ENCODE measurements at regions not wholly inside any gene's neighbourhood (a gene's known extent, or its start where the extent isn't known, plus 50 kb on each side); places are given as distances from the start of the nearest gene placed in this dataset.
"Not testable (repeated sequence)": the region's sequence is repeated elsewhere in the genome, so short reads cannot be mapped to it uniquely, and the experiment has no call there.

GRCh38 chr6:84897988-84898594 is 133.7 kb upstream of the TBX18 start:
- Histone ChIP-seq H3K27ac (ENCODE audit: insufficient read depth in 1 of 2, low read depth in 1 of 2, low read length in 2 of 2, poor library complexity in 1 of 2, severe bottlenecking in 2 of 2) (no peak overlapping the region), H3K27me3 (replicated peaks in 2 of 5; ENCODE audit: control insufficient read depth in 4 of 5, insufficient read depth in 5 of 5, low read length in 4 of 5) (peaks cover 0 to 2% (median 0%) of the 10 kb centered on the region in 5 experiments), H3K4me1 (ENCODE audit: control extremely low read depth in 1 of 4, control insufficient read depth in 4 of 4, insufficient read depth in 4 of 4, low read length in 3 of 4) (no peaks in the 10 kb centered on the region), H3K4me3 (ENCODE audit: control insufficient read depth in 1 of 7, extremely low read depth in 1 of 7, insufficient read depth in 4 of 7, low read depth in 2 of 7, low read length in 6 of 7) (no peak overlapping the region), H3K36me3 (ENCODE audit: control insufficient read depth in 4 of 4, insufficient read depth in 4 of 4, low read length in 3 of 4) (no peaks in the 10 kb centered on the region), H3K9me3 (ENCODE audit: control extremely low read depth in 1 of 5, control insufficient read depth in 4 of 5, insufficient read depth in 2 of 5, low read depth in 1 of 5, low read length in 4 of 5) (no peaks in the 10 kb centered on the region)
- WGBS (ENCODE audit: insufficient coverage) = 100% methylated on average over 1 of the region's 3 CpGs
- POLR2A ChIA-PET = no interaction called here
- no peak for DNase-seq
- CTCF ChIA-PET = no interaction called here

- Histone ChIP-seq H3K4me3 (ENCODE audit: control insufficient read depth in 1 of 7, extremely low read depth in 1 of 7, insufficient read depth in 4 of 7, low read depth in 2 of 7, low read length in 6 of 7) (no peak overlapping the region), H3K36me3 (ENCODE audit: control insufficient read depth in 4 of 4, insufficient read depth in 4 of 4, low read length in 3 of 4) (no peaks in the 10 kb centered on the region), H3K27ac (ENCODE audit: insufficient read depth in 1 of 2, low read depth in 1 of 2, low read length in 2 of 2, poor library complexity in 1 of 2, severe bottlenecking in 2 of 2) (no peak overlapping the region), H3K27me3 (replicated peaks in 2 of 5; ENCODE audit: control insufficient read depth in 4 of 5, insufficient read depth in 5 of 5, low read length in 4 of 5) (peaks cover 0 to 2% (median 0%) of the 10 kb centered on the region in 5 experiments), H3K4me1 (ENCODE audit: control extremely low read depth in 1 of 4, control insufficient read depth in 4 of 4, insufficient read depth in 4 of 4, low read length in 3 of 4) (no peaks in the 10 kb centered on the region), H3K9me3 (ENCODE audit: control extremely low read depth in 1 of 5, control insufficient read depth in 4 of 5, insufficient read depth in 2 of 5, low read depth in 1 of 5, low read length in 4 of 5) (no peaks in the 10 kb centered on the region)
- 92% methylated on average over 1 of the region's 1 CpG for WGBS (ENCODE audit: insufficient coverage)
- peak in 1 of 3 donors; percentile 0 for DNase-seq
- CTCF ChIA-PET = no interaction called here
- POLR2A ChIA-PET = no interaction called here
Measured at GRCh38 chr6:84897011-84897410, 132.6 kb upstream of the TBX18 start.

- H3K4me1 ChIP-seq (ENCODE audit: control extremely low read depth in 1 of 4, control insufficient read depth in 4 of 4, insufficient read depth in 4 of 4, low read length in 3 of 4) = no peaks in the 10 kb centered on the region
- WGBS (ENCODE audit: insufficient coverage) = no CpG with 5 or more reads among the region's 1 CpG
- no peaks in the 10 kb centered on the region for H3K36me3 ChIP-seq (ENCODE audit: control insufficient read depth in 4 of 4, insufficient read depth in 4 of 4, low read length in 3 of 4)
- no peaks in the 10 kb centered on the region for H3K9me3 ChIP-seq (ENCODE audit: control extremely low read depth in 1 of 5, control insufficient read depth in 4 of 5, insufficient read depth in 2 of 5, low read depth in 1 of 5, low read length in 4 of 5)
- peaks cover 0 to 2% (median 0%) of the 10 kb centered on the region in 5 experiments for H3K27me3 ChIP-seq (replicated peaks in 2 of 5; ENCODE audit: control insufficient read depth in 4 of 5, insufficient read depth in 5 of 5, low read length in 4 of 5)
- H3K4me3 ChIP-seq (ENCODE audit: control insufficient read depth in 1 of 7, extremely low read depth in 1 of 7, insufficient read depth in 4 of 7, low read depth in 2 of 7, low read length in 6 of 7) = no peak overlapping the region
- ChIA-PET POLR2A (no interaction called here), CTCF (no interaction called here)
- DNase-seq = no peak
- H3K27ac ChIP-seq (ENCODE audit: insufficient read depth in 1 of 2, low read depth in 1 of 2, low read length in 2 of 2, poor library complexity in 1 of 2, severe bottlenecking in 2 of 2) = no peak overlapping the region
Measured at GRCh38 chr6:84892671-84893070, 128.3 kb upstream of the TBX18 start.

- no peaks in the 10 kb centered on the region for H3K27me3 ChIP-seq (replicated peaks in 2 of 5; ENCODE audit: control insufficient read depth in 4 of 5, insufficient read depth in 5 of 5, low read length in 4 of 5)
- no peaks in the 10 kb centered on the region for H3K36me3 ChIP-seq (ENCODE audit: control insufficient read depth in 4 of 4, insufficient read depth in 4 of 4, low read length in 3 of 4)
- ChIA-PET CTCF (no interaction called here), POLR2A (no interaction called here)
- H3K4me3 ChIP-seq (ENCODE audit: control insufficient read depth in 1 of 7, extremely low read depth in 1 of 7, insufficient read depth in 4 of 7, low read depth in 2 of 7, low read length in 6 of 7) = no peak overlapping the region
- H3K9me3 ChIP-seq (ENCODE audit: control extremely low read depth in 1 of 5, control insufficient read depth in 4 of 5, insufficient read depth in 2 of 5, low read depth in 1 of 5, low read length in 4 of 5) = no peaks in the 10 kb centered on the region
- no peaks in the 10 kb centered on the region for H3K4me1 ChIP-seq (ENCODE audit: control extremely low read depth in 1 of 4, control insufficient read depth in 4 of 4, insufficient read depth in 4 of 4, low read length in 3 of 4)
- 100% methylated on average over 1 of the region's 10 CpGs for WGBS (ENCODE audit: insufficient coverage)
- no peak for DNase-seq
- no peak overlapping the region for H3K27ac ChIP-seq (ENCODE audit: insufficient read depth in 1 of 2, low read depth in 1 of 2, low read length in 2 of 2, poor library complexity in 1 of 2, severe bottlenecking in 2 of 2)
Measured at GRCh38 chr6:84882768-84883766, 118.7 kb upstream of the TBX18 start.

- CTCF ChIA-PET; H3K9me3 ChIP-seq (ENCODE audit: control extremely low read depth in 1 of 5, control insufficient read depth in 4 of 5, insufficient read depth in 2 of 5, low read depth in 1 of 5, low read length in 4 of 5); H3K27me3 ChIP-seq (replicated peaks in 2 of 5; ENCODE audit: control insufficient read depth in 4 of 5, insufficient read depth in 5 of 5, low read length in 4 of 5); H3K27ac ChIP-seq (ENCODE audit: insufficient read depth in 1 of 2, low read depth in 1 of 2, low read length in 2 of 2, poor library complexity in 1 of 2, severe bottlenecking in 2 of 2); DNase-seq; H3K36me3 ChIP-seq (ENCODE audit: control insufficient read depth in 4 of 4, insufficient read depth in 4 of 4, low read length in 3 of 4); H3K4me3 ChIP-seq (ENCODE audit: control insufficient read depth in 1 of 7, extremely low read depth in 1 of 7, insufficient read depth in 4 of 7, low read depth in 2 of 7, low read length in 6 of 7); POLR2A ChIA-PET; H3K4me1 ChIP-seq (ENCODE audit: control extremely low read depth in 1 of 4, control insufficient read depth in 4 of 4, insufficient read depth in 4 of 4, low read length in 3 of 4): not testable (repeated sequence)
Measured at GRCh38 chr6:84879385-84879784, 115.0 kb upstream of the TBX18 start.

GRCh38 chr6:84877515-84878210 is 113.3 kb upstream of the TBX18 start:
- no peaks in the 10 kb centered on the region for H3K27me3 ChIP-seq (replicated peaks in 2 of 5; ENCODE audit: control insufficient read depth in 4 of 5, insufficient read depth in 5 of 5, low read length in 4 of 5)
- 92% methylated on average over 1 of the region's 3 CpGs for WGBS (ENCODE audit: insufficient coverage)
- H3K4me3 ChIP-seq (ENCODE audit: control insufficient read depth in 1 of 7, extremely low read depth in 1 of 7, insufficient read depth in 4 of 7, low read depth in 2 of 7, low read length in 6 of 7) = no peak overlapping the region
- H3K36me3 ChIP-seq (ENCODE audit: control insufficient read depth in 4 of 4, insufficient read depth in 4 of 4, low read length in 3 of 4) = no peaks in the 10 kb centered on the region
- H3K9me3 ChIP-seq (ENCODE audit: control extremely low read depth in 1 of 5, control insufficient read depth in 4 of 5, insufficient read depth in 2 of 5, low read depth in 1 of 5, low read length in 4 of 5) = no peaks in the 10 kb centered on the region
- ChIA-PET POLR2A (no interaction called here), CTCF (no interaction called here)
- H3K4me1 ChIP-seq (ENCODE audit: control extremely low read depth in 1 of 4, control insufficient read depth in 4 of 4, insufficient read depth in 4 of 4, low read length in 3 of 4) = no peaks in the 10 kb centered on the region
- H3K27ac ChIP-seq (ENCODE audit: insufficient read depth in 1 of 2, low read depth in 1 of 2, low read length in 2 of 2, poor library complexity in 1 of 2, severe bottlenecking in 2 of 2) = no peak overlapping the region
- DNase-seq = no peak

All from common myeloid progenitor, CD34-positive (primary cell).